ENCODE measurements at regions not wholly inside any gene's neighbourhood (a gene's known extent, or its start where the extent isn't known, plus 50 kb on each side); places are given as distances from the start of the nearest gene placed in this dataset.

- DNase-seq (ENCODE audit: low read depth), result peak; percentile 72
Measured at GRCh38 chr13:30126903-30127428, 180.4 kb downstream of the KATNAL1 start.

- DNase-seq (ENCODE audit: low read depth), result peak; percentile 99
Measured at GRCh38 chr13:30125422-30126073, 181.8 kb downstream of the KATNAL1 start.

GRCh38 chr13:30124131-30124768, 183.1 kb downstream of the KATNAL1 start:
- no peak for DNase-seq (ENCODE audit: low read depth)

- no peak for DNase-seq (ENCODE audit: low read depth)
Measured at GRCh38 chr13:30123575-30123974, 183.8 kb downstream of the KATNAL1 start.

- peak; percentile 21 for DNase-seq (ENCODE audit: low read depth)
Measured at GRCh38 chr13:30121666-30122065, 185.7 kb downstream of the KATNAL1 start.

- DNase-seq (ENCODE audit: low read depth), result peak; percentile 11
Measured at GRCh38 chr13:30121244-30121643, 186.1 kb downstream of the KATNAL1 start.

GRCh38 chr13:30120133-30120822, 187.1 kb downstream of the KATNAL1 start:
- no peak for DNase-seq (ENCODE audit: low read depth)

GRCh38 chr13:30119476-30119875, 187.9 kb downstream of the KATNAL1 start:
- DNase-seq (ENCODE audit: low read depth), result peak; percentile 79

- DNase-seq (ENCODE audit: low read depth), result no peak
Measured at GRCh38 chr13:30116379-30116778, 191.0 kb downstream of the KATNAL1 start.

GRCh38 chr13:30115257-30115600, 192.1 kb downstream of the KATNAL1 start:
- no peak for DNase-seq (ENCODE audit: low read depth)

- peak; percentile 52 for DNase-seq (ENCODE audit: low read depth)
Measured at GRCh38 chr13:30114571-30115256, 192.6 kb downstream of the KATNAL1 start.

GRCh38 chr13:30113983-30114570, 193.3 kb downstream of the KATNAL1 start:
- DNase-seq (ENCODE audit: low read depth), result no peak

- no peak for DNase-seq (ENCODE audit: low read depth)
Measured at GRCh38 chr13:30113551-30113950, 193.8 kb downstream of the KATNAL1 start.

GRCh38 chr13:30112602-30113435, 194.5 kb downstream of the KATNAL1 start:
- DNase-seq (ENCODE audit: low read depth), result peak; percentile 80

GRCh38 chr13:30111810-30112209, 195.5 kb downstream of the KATNAL1 start:
- DNase-seq (ENCODE audit: low read depth), result no peak

- no peak for DNase-seq (ENCODE audit: low read depth)
Measured at GRCh38 chr13:30110301-30111070, 196.9 kb downstream of the KATNAL1 start.

- DNase-seq (ENCODE audit: low read depth), result no peak
Measured at GRCh38 chr13:30109471-30110135, 197.7 kb downstream of the KATNAL1 start.

GRCh38 chr13:30108913-30109237, 198.5 kb downstream of the KATNAL1 start:
- DNase-seq (ENCODE audit: low read depth), result peak; percentile 79

GRCh38 chr13:30108216-30108912, 199.0 kb downstream of the KATNAL1 start:
- DNase-seq (ENCODE audit: low read depth), result no peak
